Ishikawa (cell line): ENCODE measurements at regions not wholly inside any gene's neighbourhood (a gene's known extent, or its start where the extent isn't known, plus 50 kb on each side); places are given as distances from the start of the nearest gene placed in this dataset.

Source experiments
- CEBPB ChIP-seq: IDR thresholded peaks from 2 replicates; pipeline ENCODE4 v1.6.1; 2012
- CREB1 ChIP-seq: IDR thresholded peaks from 2 replicates; pipeline ENCODE4 v1.6.1; 2012; ENCODE audit warnings: low read depth
- EGR1 ChIP-seq: IDR thresholded peaks from 2 replicates; pipeline ENCODE4 v1.6.1; 2012
- EP300 ChIP-seq: IDR thresholded peaks from 2 replicates; pipeline ENCODE4 v1.6.1; 2012; ENCODE audit warnings: borderline replicate concordance
- FOXM1 ChIP-seq: IDR thresholded peaks from 2 replicates; pipeline ENCODE4 v1.6.1; 2012; ENCODE audit warnings: low read depth, borderline replicate concordance
- MAX ChIP-seq: IDR thresholded peaks from 2 replicates; pipeline ENCODE4 v1.6.1; 2012
- NFIC ChIP-seq: IDR thresholded peaks from 2 replicates; pipeline ENCODE4 v1.6.1; 2012
- RAD21 ChIP-seq: IDR thresholded peaks from 2 replicates; pipeline ENCODE4 v1.6.1; 2012; ENCODE audit warnings: low read depth
- REST ChIP-seq: IDR thresholded peaks from 2 replicates; pipeline ENCODE4 v1.6.1; 2012; ENCODE audit warnings: low read depth, mild to moderate bottlenecking
- TAF1 ChIP-seq: IDR thresholded peaks from 2 replicates; pipeline ENCODE4 v1.6.1; 2012; ENCODE audit warnings: low read depth, mild to moderate bottlenecking
- TCF12 ChIP-seq: IDR thresholded peaks from 2 replicates; pipeline ENCODE4 v1.6.1; 2012; ENCODE audit warnings: low read depth
- TEAD4 ChIP-seq: IDR thresholded peaks from 2 replicates; pipeline ENCODE4 v1.6.1; 2012
- USF1 ChIP-seq: IDR thresholded peaks from 2 replicates; pipeline ENCODE4 v1.6.1; 2012
- YY1 ChIP-seq: IDR thresholded peaks from 2 replicates; pipeline ENCODE4 v1.6.1; 2012; ENCODE audit warnings: low read depth
- ZBTB7A ChIP-seq: IDR thresholded peaks from 2 replicates; pipeline ENCODE4 v1.6.1; 2012; ENCODE audit warnings: low read depth

- TF ChIP-seq NFIC (no peak), RAD21 (no peak), EGR1 (no peak), MAX (no peak), TCF12 (no peak), TAF1 (no peak), REST (no peak), CEBPB (no peak)
Observed at GRCh38 chr9:28092981-28093936, 520.0 kb upstream of the C9orf72 start.

- TF ChIP-seq REST (no peak), TAF1 (no peak), RAD21 (no peak), MAX (no peak), ZBTB7A (no peak), EGR1 (no peak), USF1 (no peak), CREB1 (no peak), CEBPB (no peak), TEAD4 (no peak), FOXM1 (no peak)
Observed at GRCh38 chr9:28101509-28101908, 528.2 kb upstream of the C9orf72 start.

- TF ChIP-seq ZBTB7A (no peak), USF1 (no peak), NFIC (no peak), MAX (no peak), EGR1 (no peak), YY1 (no peak), TAF1 (no peak), FOXM1 (no peak)
Observed at GRCh38 chr9:28105001-28105400, 531.7 kb upstream of the C9orf72 start.

GRCh38 chr9:28120184-28120583, 546.9 kb upstream of the C9orf72 start:
- TF ChIP-seq ZBTB7A (no peak), EP300 (no peak), TCF12 (no peak), MAX (no peak), YY1 (no peak), CREB1 (no peak), FOXM1 (no peak), EGR1 (no peak), CEBPB (no peak)

- TF ChIP-seq YY1 (no peak), USF1 (no peak), REST (no peak), RAD21 (no peak), ZBTB7A (no peak), CEBPB (peak; percentile 63)
Observed at GRCh38 chr9:28120626-28121025, 547.3 kb upstream of the C9orf72 start.
